CD14-positive monocyte (primary cell): ENCODE measurements at regions not wholly inside any gene's neighbourhood (a gene's known extent, or its start where the extent isn't known, plus 50 kb on each side); places are given as distances from the start of the nearest gene placed in this dataset.

ENCODE experiments used
- DNase-seq, 3 donors: peaks; one replicate each; pipeline ENCODE4 v3.0.0-alpha.2; 2011 to 2022
- H2AFZ ChIP-seq: 2 replicates; pipeline ENCODE4 v1.6.0; 2012; ENCODE audit warnings: mild to moderate bottlenecking, low read depth, low read length, inconsistent platforms; ENCODE audit not compliant: insufficient read depth, poor library complexity, severe bottlenecking
- H3K27ac ChIP-seq, 2 donors: 1 replicate in 1 of 2; 2 replicates in 1 of 2; pipeline ENCODE4 v1.5.1; 2012 to 2013; ENCODE audit warnings: low read length in 2 of 2, control low read depth in 1 of 2, inconsistent platforms in 1 of 2, low read depth in 1 of 2, mild to moderate bottlenecking in 1 of 2
- H3K27me3 ChIP-seq, 2 donors: one replicate each; pipeline versions ENCODE4 v1.6.0 to v1.6.1; 2011 to 2013; ENCODE audit warnings: low read length in 2 of 2; ENCODE audit not compliant: control insufficient read depth in 2 of 2, insufficient read depth in 2 of 2
- H3K36me3 ChIP-seq, 2 donors: replicated peaks in 1 of 2; 1 replicate in 1 of 2; 2 replicates in 1 of 2; pipeline versions ENCODE4 v1.5.1 to v1.6.1; 2012 to 2013; ENCODE audit warnings: low read length in 2 of 2, control low read depth in 1 of 2, inconsistent platforms in 1 of 2, mild to moderate bottlenecking in 1 of 2; ENCODE audit not compliant: insufficient read depth in 2 of 2, control insufficient read depth in 1 of 2
- H3K4me1 ChIP-seq, 2 donors: 1 replicate in 1 of 2; 2 replicates in 1 of 2; pipeline versions ENCODE4 v1.5.1 to v1.6.1; 2012 to 2013; ENCODE audit warnings: low read length in 2 of 2, control low read depth in 1 of 2, inconsistent platforms in 1 of 2, mild to moderate bottlenecking in 1 of 2, moderate library complexity in 1 of 2; ENCODE audit not compliant: insufficient read depth in 2 of 2, control insufficient read depth in 1 of 2
- H3K4me2 ChIP-seq: replicated peaks from 2 replicates; pipeline ENCODE3; 2012; ENCODE audit warnings: low read length, moderate library complexity, mild to moderate bottlenecking; ENCODE audit not compliant: poor library complexity, severe bottlenecking; ENCODE audit errors: extremely low read depth
- H3K4me3 ChIP-seq, 3 experiments: fragments of 200-600 bp in 1 of 3; sonication (generic) in 1 of 3; replicated peaks in 1 of 3; 1 replicate in 2 of 3; 2 replicates in 1 of 3; pipeline ENCODE4 v1.5.1; 2011 to 2013; ENCODE audit warnings: low read length in 3 of 3, mild to moderate bottlenecking in 3 of 3, control low read depth in 2 of 3, low read depth in 2 of 3, inconsistent platforms in 1 of 3, moderate library complexity in 1 of 3
- H3K79me2 ChIP-seq: 2 replicates; pipeline ENCODE4 v1.6.0; 2012; ENCODE audit warnings: mild to moderate bottlenecking, control low read depth, inconsistent platforms, low read length, moderate library complexity; ENCODE audit not compliant: insufficient read depth
- H3K9ac ChIP-seq: 2 replicates; pipeline ENCODE4 v1.6.0; 2017; ENCODE audit warnings: low read length, mild to moderate bottlenecking; ENCODE audit not compliant: insufficient read depth, poor library complexity, severe bottlenecking
- H3K9me3 ChIP-seq, 2 donors: replicated peaks in 1 of 2; 1 replicate in 1 of 2; 2 replicates in 1 of 2; pipeline versions ENCODE4 v1.5.1 to v1.6.1; 2012 to 2013; ENCODE audit warnings: low read length in 2 of 2, control low read depth in 1 of 2; ENCODE audit not compliant: control insufficient read depth in 1 of 2, insufficient read depth in 1 of 2
- H4K20me1 ChIP-seq: 2 replicates; pipeline ENCODE4 v1.6.0; 2012; ENCODE audit warnings: mild to moderate bottlenecking, low read length, control low read depth, moderate library complexity; ENCODE audit not compliant: insufficient read depth
- H3K27ac Mint-ChIP-seq, 7 donors: one replicate each; pipeline ENCODE4 v1.8.0; 2020; ENCODE audit warnings: mild to moderate bottlenecking in 7 of 7, mixed read lengths in 7 of 7, moderate library complexity in 6 of 7, inconsistent platforms in 2 of 7
- H3K27me3 Mint-ChIP-seq, 3 donors: one replicate each; pipeline ENCODE4 v1.8.0; 2021 to 2022; ENCODE audit warnings: low read depth in 3 of 3, mild to moderate bottlenecking in 3 of 3, mixed read lengths in 3 of 3, moderate library complexity in 3 of 3, inconsistent platforms in 1 of 3
- H3K36me3 Mint-ChIP-seq, 2 donors: one replicate each; pipeline ENCODE4 v1.8.0; 2020; ENCODE audit warnings: mixed read lengths in 2 of 2, inconsistent platforms in 1 of 2, mild to moderate bottlenecking in 1 of 2
- H3K4me1 Mint-ChIP-seq: one replicate; pipeline ENCODE4 v1.8.0; 2020; ENCODE audit warnings: mild to moderate bottlenecking, mixed read lengths
- H3K4me3 Mint-ChIP-seq, 2 donors: one replicate each; pipeline ENCODE4 v1.8.0; 2020; ENCODE audit warnings: mild to moderate bottlenecking in 2 of 2, mixed read lengths in 2 of 2, moderate library complexity in 1 of 2
- H3K9me3 Mint-ChIP-seq, 7 donors: one replicate each; pipeline ENCODE4 v1.8.0; 2020 to 2022; ENCODE audit warnings: mixed read lengths in 7 of 7, mild to moderate bottlenecking in 6 of 7, moderate library complexity in 6 of 7, inconsistent platforms in 2 of 7
- WGBS: methylation state at CpG from one replicate; pipeline ENCODE4 v1.1.5; 2013; ENCODE audit warnings: missing lambda C conversion rate; ENCODE audit not compliant: insufficient coverage; 5-methylcytosine and 5-hydroxymethylcytosine counted together
- intact Hi-C, 2 donors: fragments of 100-400 bp; cut with micrococcal nuclease; formaldehyde crosslinking; loops; one replicate each; pipeline versions ENCODE4 v1.15.0 to v1.15.1; 2023
- TF ChIP-seq, protein P1 (sequence below): fragments of 200-600 bp; IDR thresholded peaks from one replicate; pipeline ENCODE4 v1.8.0; 2022; ENCODE audit warnings: antibody characterized with exemption, mild to moderate bottlenecking

DNA sequence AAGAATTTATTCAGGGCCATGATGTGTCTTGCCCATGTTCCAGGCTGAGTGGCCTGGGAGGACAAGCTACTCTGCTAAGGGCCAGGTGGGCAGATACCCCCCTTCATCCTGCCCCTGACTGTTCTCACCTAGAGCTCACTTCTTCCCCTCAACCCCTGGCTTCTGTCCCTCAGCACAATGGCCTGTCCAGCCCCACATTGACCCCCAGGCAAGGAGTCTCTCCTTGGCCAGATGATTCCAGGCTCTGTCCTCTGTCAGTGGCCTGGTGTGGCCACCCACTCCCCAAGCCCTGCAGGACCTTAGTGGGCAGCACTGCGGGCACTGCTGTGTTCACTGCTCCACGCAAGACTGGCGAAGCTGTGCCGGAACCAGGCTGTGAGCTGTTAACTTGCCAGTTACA, 460.0 kb downstream of the MATN1 start:
- H2AFZ ChIP-seq = no peak overlapping the region
- Mint-ChIP-seq H3K36me3 (no peaks in the 10 kb centered on the region), H3K27ac (no peak overlapping the region), H3K4me3 (no peak overlapping the region), H3K4me1 (no peaks in the 10 kb centered on the region), H3K9me3 (peaks cover 0 to 9% (median 0%) of the 10 kb centered on the region in 7 donors), H3K27me3 (peaks cover 0 to 13% (median 12%) of the 10 kb centered on the region in 3 donors)
- no peak overlapping the region for H3K4me2 ChIP-seq
- H3K9me3 ChIP-seq = no peaks in the 10 kb centered on the region
- H3K36me3 ChIP-seq = no peaks in the 10 kb centered on the region
- TF ChIP-seq, protein P1, sequence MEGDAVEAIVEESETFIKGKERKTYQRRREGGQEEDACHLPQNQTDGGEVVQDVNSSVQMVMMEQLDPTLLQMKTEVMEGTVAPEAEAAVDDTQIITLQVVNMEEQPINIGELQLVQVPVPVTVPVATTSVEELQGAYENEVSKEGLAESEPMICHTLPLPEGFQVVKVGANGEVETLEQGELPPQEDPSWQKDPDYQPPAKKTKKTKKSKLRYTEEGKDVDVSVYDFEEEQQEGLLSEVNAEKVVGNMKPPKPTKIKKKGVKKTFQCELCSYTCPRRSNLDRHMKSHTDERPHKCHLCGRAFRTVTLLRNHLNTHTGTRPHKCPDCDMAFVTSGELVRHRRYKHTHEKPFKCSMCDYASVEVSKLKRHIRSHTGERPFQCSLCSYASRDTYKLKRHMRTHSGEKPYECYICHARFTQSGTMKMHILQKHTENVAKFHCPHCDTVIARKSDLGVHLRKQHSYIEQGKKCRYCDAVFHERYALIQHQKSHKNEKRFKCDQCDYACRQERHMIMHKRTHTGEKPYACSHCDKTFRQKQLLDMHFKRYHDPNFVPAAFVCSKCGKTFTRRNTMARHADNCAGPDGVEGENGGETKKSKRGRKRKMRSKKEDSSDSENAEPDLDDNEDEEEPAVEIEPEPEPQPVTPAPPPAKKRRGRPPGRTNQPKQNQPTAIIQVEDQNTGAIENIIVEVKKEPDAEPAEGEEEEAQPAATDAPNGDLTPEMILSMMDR = no peak
- no peaks in the 10 kb centered on the region for H3K27me3 ChIP-seq
- H3K27ac ChIP-seq = no peak overlapping the region
- no peaks in the 10 kb centered on the region for H3K79me2 ChIP-seq
- H3K4me1 ChIP-seq = no peaks in the 10 kb centered on the region
- WGBS = 95% methylated on average over 4 of the region's 4 CpGs
- no peak for DNase-seq
- no peak overlapping the region for H3K4me3 ChIP-seq
- no peak overlapping the region for H3K9ac ChIP-seq
- intact Hi-C loops = no loop called here
- no peaks in the 10 kb centered on the region for H4K20me1 ChIP-seq

DNA sequence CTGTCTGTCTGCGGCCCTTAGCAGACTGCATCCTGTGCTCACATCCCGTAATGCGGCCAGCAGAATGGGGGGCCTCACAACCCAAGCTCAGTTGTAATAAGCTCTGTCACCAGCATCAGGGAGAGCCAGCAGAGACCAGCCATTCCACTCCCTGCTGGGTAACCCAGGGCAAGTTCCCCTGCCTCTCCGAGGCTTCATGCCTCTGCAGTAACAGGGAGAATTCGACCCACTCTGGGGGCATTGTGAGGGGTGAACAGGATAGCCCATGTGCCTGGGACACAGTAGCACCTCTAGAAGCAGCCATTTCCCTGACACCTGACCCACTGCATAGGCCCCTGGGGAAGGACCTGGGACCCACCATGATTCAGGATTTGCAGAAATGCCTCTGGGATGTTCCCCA, 461.2 kb downstream of the MATN1 start:
- Mint-ChIP-seq H3K27me3 (peaks cover 0 to 19% (median 17%) of the 10 kb centered on the region in 3 donors), H3K9me3 (peaks cover 0 to 6% (median 0%) of the 10 kb centered on the region in 7 donors), H3K27ac (peak overlapping the region in 1 of 7 donors; percentile 2), H3K36me3 (no peaks in the 10 kb centered on the region), H3K4me1 (no peaks in the 10 kb centered on the region), H3K4me3 (no peak overlapping the region)
- Histone ChIP-seq H3K79me2 (no peaks in the 10 kb centered on the region), H3K4me1 (no peaks in the 10 kb centered on the region), H3K9ac (no peak overlapping the region), H3K27ac (no peak overlapping the region), H4K20me1 (no peaks in the 10 kb centered on the region), H3K4me2 (no peak overlapping the region), H2AFZ (no peak overlapping the region), H3K4me3 (no peak overlapping the region), H3K27me3 (no peaks in the 10 kb centered on the region), H3K36me3 (no peaks in the 10 kb centered on the region), H3K9me3 (no peaks in the 10 kb centered on the region)
- no peak for DNase-seq
- intact Hi-C loops = no loop called here
- TF ChIP-seq, protein P1 = no peak
- 93% methylated on average over 3 of the region's 5 CpGs for WGBS
